ENCODE measurements at regions not wholly inside any gene's neighbourhood (a gene's known extent, or its start where the extent isn't known, plus 50 kb on each side); places are given as distances from the start of the nearest gene placed in this dataset.
"Not testable (repeated sequence)": the region's sequence is repeated elsewhere in the genome, so short reads cannot be mapped to it uniquely, and the experiment has no call there.

DNA sequence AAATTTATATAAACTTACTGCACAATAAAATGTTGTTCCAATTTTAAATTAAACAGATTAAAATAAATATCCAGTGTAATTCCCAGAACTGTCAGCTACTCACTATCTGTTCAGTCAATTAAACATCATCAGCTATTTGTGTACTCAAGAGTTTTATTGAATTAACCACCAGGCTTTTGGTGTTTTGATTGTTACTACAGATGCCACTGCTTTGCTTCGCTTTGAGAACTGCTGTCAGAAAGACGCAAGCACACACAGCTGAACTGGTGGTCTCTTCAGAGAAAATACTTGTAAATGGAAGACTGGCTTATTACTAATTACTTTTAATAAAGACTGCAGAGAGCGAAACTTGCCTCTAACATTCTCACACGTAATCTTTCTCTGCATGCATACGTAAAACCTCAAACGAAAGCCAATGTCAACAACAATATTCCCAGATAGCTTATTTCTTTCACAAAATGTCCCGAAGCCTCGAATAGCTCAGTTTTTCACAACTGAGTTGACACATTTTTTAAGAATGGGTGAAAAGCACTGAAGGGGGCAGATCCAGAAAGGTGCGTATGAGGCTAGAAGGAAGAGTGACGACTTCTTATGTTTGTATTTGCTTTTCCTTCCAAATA lies 259.6 kb upstream of the RPS23 start:
- H3K36me3 ChIP-seq (ENCODE audit: control insufficient read depth in 4 of 4, insufficient read depth in 3 of 4, low read depth in 1 of 4, low read length in 3 of 4) = no peaks in the 10 kb centered on the region
- DNase-seq (ENCODE audit: low spot score) = no peak
- H3K9ac ChIP-seq (ENCODE audit: low read depth in 1 of 2, low read length in 2 of 2) = no peak overlapping the region
- peaks cover 0 to 3% (median 0%) of the 10 kb centered on the region in 4 donors for H3K9me3 ChIP-seq (ENCODE audit: control insufficient read depth in 4 of 4, low read length in 3 of 4)
- H3K4me1 ChIP-seq (ENCODE audit: control insufficient read depth in 4 of 4, insufficient read depth in 4 of 4, low read length in 3 of 4) = peaks cover 0 to 4% (median 0%) of the 10 kb centered on the region in 4 donors
- no peaks in the 10 kb centered on the region for H3K27me3 ChIP-seq (ENCODE audit: control insufficient read depth in 4 of 4, insufficient read depth in 4 of 4, low read length in 3 of 4)
- H3K27ac ChIP-seq (ENCODE audit: low read depth in 1 of 2, low read length in 2 of 2) = no peak overlapping the region
- H3K4me3 ChIP-seq (ENCODE audit: low read depth in 1 of 3, low read length in 3 of 3) = no peak overlapping the region
- 93% methylated on average over 10 of the region's 10 CpGs for WGBS
- TF ChIP-seq YY1 (IDR thresholded peaks at IDR 0.05) (no peak), GABPA (IDR thresholded peaks at IDR 0.05 in 1 of 2, conservative IDR thresholded peaks at IDR 0.05 in 1 of 2) (no peak)
- TF ChIP-seq, protein P1, sequence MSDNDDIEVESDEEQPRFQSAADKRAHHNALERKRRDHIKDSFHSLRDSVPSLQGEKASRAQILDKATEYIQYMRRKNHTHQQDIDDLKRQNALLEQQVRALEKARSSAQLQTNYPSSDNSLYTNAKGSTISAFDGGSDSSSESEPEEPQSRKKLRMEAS (IDR thresholded peaks at IDR 0.05) = no peak
- TF ChIP-seq, protein P2, sequence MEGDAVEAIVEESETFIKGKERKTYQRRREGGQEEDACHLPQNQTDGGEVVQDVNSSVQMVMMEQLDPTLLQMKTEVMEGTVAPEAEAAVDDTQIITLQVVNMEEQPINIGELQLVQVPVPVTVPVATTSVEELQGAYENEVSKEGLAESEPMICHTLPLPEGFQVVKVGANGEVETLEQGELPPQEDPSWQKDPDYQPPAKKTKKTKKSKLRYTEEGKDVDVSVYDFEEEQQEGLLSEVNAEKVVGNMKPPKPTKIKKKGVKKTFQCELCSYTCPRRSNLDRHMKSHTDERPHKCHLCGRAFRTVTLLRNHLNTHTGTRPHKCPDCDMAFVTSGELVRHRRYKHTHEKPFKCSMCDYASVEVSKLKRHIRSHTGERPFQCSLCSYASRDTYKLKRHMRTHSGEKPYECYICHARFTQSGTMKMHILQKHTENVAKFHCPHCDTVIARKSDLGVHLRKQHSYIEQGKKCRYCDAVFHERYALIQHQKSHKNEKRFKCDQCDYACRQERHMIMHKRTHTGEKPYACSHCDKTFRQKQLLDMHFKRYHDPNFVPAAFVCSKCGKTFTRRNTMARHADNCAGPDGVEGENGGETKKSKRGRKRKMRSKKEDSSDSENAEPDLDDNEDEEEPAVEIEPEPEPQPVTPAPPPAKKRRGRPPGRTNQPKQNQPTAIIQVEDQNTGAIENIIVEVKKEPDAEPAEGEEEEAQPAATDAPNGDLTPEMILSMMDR (IDR thresholded peaks at IDR 0.05; ENCODE audit: low read depth, low read length, missing input control) = no peak

DNA sequence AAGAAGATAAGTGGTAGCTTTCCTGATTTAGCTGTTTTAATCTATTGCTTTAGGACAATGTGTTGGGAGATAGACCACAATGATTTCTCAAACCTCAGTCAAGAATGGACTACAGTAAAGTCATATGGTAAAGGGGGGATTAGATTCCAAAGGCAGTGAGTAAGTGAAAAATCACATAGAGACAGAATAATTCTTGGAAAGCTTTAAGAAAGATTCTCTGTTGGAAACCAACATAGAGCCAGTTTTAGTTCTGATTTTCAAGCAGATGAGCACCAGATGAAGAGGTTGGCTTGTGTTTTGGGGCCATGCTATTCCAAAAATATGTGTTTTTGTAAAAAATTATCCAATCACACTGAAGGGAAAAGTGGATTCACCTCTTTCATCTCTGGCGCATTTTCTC lies 256.8 kb upstream of the RPS23 start:
- TF ChIP-seq, protein P1 (IDR thresholded peaks at IDR 0.05) = no peak
- TF ChIP-seq, protein P2 (IDR thresholded peaks at IDR 0.05; ENCODE audit: low read depth, low read length, missing input control) = no peak
- TF ChIP-seq YY1 (IDR thresholded peaks at IDR 0.05) = no peak
- H3K4me3 ChIP-seq (ENCODE audit: low read depth in 1 of 3, low read length in 3 of 3) = no peak overlapping the region
- 72% methylated on average over 1 of the region's 1 CpG for WGBS
- H3K27me3 ChIP-seq (ENCODE audit: control insufficient read depth in 4 of 4, insufficient read depth in 4 of 4, low read length in 3 of 4) = no peaks in the 10 kb centered on the region
- H3K9ac ChIP-seq (ENCODE audit: low read depth in 1 of 2, low read length in 2 of 2) = no peak overlapping the region
- H3K27ac ChIP-seq (ENCODE audit: low read depth in 1 of 2, low read length in 2 of 2) = no peak overlapping the region
- H3K9me3 ChIP-seq (ENCODE audit: control insufficient read depth in 4 of 4, low read length in 3 of 4) = peaks cover 0 to 3% (median 0%) of the 10 kb centered on the region in 4 donors
- no peak for DNase-seq (ENCODE audit: low spot score)
- H3K36me3 ChIP-seq (ENCODE audit: control insufficient read depth in 4 of 4, insufficient read depth in 3 of 4, low read depth in 1 of 4, low read length in 3 of 4) = no peaks in the 10 kb centered on the region
- peaks cover 0 to 4% (median 0%) of the 10 kb centered on the region in 4 donors for H3K4me1 ChIP-seq (ENCODE audit: control insufficient read depth in 4 of 4, insufficient read depth in 4 of 4, low read length in 3 of 4)

DNA sequence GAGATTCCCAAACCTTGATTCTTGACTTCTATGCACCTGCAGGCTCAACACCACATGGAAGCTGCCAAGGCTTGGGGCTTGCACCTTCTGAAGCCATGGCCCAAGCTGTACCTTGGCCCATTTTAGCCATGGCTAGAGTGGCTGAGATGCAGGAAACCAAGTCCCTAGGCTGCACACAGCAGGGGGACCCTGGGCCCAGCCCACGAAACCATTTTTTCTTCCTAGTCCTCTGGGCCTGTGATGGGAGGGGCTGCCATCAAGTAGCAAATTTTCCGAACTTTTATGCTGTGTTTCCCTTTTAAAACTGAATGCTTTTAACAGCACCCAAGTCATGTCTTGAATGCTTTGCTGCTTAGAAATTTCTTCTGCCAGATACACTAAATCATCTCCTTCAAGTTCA lies 253.9 kb upstream of the RPS23 start:
- H3K9me3 ChIP-seq (ENCODE audit: control insufficient read depth in 4 of 4, low read length in 3 of 4); H3K4me1 ChIP-seq (ENCODE audit: control insufficient read depth in 4 of 4, insufficient read depth in 4 of 4, low read length in 3 of 4); H3K27me3 ChIP-seq (ENCODE audit: control insufficient read depth in 4 of 4, insufficient read depth in 4 of 4, low read length in 3 of 4); H3K4me3 ChIP-seq (ENCODE audit: low read depth in 1 of 3, low read length in 3 of 3); H3K9ac ChIP-seq (ENCODE audit: low read depth in 1 of 2, low read length in 2 of 2); H3K36me3 ChIP-seq (ENCODE audit: control insufficient read depth in 4 of 4, insufficient read depth in 3 of 4, low read depth in 1 of 4, low read length in 3 of 4); H3K27ac ChIP-seq (ENCODE audit: low read depth in 1 of 2, low read length in 2 of 2); DNase-seq (ENCODE audit: low spot score): not testable (repeated sequence)
- WGBS = 94% methylated on average over 2 of the region's 2 CpGs

DNA sequence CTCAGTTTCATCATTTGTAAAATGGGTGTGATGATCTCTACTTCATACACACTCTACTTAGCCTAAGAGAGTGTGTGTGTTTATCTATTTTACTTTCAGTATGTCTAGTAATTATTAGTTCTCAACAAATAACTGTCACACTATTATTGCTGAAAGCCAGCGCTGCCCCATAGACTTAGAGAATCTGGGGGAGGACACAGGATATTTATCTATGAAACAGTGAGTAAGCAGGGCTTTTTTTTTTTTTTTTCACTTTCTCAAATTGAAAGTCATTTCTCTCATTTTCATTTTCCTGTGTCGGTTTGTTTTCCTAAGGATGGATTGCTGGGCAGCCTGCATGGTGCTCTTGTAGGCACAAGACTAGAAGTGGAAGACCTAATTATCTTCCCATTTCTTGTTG lies 248.4 kb upstream of the RPS23 start:
- 89% methylated on average over 2 of the region's 2 CpGs for WGBS
- DNase-seq (ENCODE audit: low spot score) = no peak
- Histone ChIP-seq H3K9ac (ENCODE audit: low read depth in 1 of 2, low read length in 2 of 2) (no peak overlapping the region), H3K27me3 (ENCODE audit: control insufficient read depth in 4 of 4, insufficient read depth in 4 of 4, low read length in 3 of 4) (no peaks in the 10 kb centered on the region), H3K36me3 (ENCODE audit: control insufficient read depth in 4 of 4, insufficient read depth in 3 of 4, low read depth in 1 of 4, low read length in 3 of 4) (no peaks in the 10 kb centered on the region), H3K4me3 (ENCODE audit: low read depth in 1 of 3, low read length in 3 of 3) (no peak overlapping the region), H3K9me3 (ENCODE audit: control insufficient read depth in 4 of 4, low read length in 3 of 4) (no peaks in the 10 kb centered on the region), H3K27ac (ENCODE audit: low read depth in 1 of 2, low read length in 2 of 2) (no peak overlapping the region), H3K4me1 (ENCODE audit: control insufficient read depth in 4 of 4, insufficient read depth in 4 of 4, low read length in 3 of 4) (no peaks in the 10 kb centered on the region)
- TF ChIP-seq RAD21 (IDR thresholded peaks at IDR 0.05) (no peak), GABPA (IDR thresholded peaks at IDR 0.05 in 1 of 2, conservative IDR thresholded peaks at IDR 0.05 in 1 of 2) (no peak), JUND (IDR thresholded peaks at IDR 0.05) (no peak), RXRA (IDR thresholded peaks at IDR 0.05) (no peak), EGR1 (IDR thresholded peaks at IDR 0.05; ENCODE audit: low read depth in 2 of 2) (no peak), FOXA2 (IDR thresholded peaks at IDR 0.05) (no peak), FOXA1 (IDR thresholded peaks at IDR 0.05) (no peak), SP1 (IDR thresholded peaks at IDR 0.05) (no peak), TAF1 (conservative IDR thresholded peaks at IDR 0.05) (no peak)
- TF ChIP-seq, protein P3, sequence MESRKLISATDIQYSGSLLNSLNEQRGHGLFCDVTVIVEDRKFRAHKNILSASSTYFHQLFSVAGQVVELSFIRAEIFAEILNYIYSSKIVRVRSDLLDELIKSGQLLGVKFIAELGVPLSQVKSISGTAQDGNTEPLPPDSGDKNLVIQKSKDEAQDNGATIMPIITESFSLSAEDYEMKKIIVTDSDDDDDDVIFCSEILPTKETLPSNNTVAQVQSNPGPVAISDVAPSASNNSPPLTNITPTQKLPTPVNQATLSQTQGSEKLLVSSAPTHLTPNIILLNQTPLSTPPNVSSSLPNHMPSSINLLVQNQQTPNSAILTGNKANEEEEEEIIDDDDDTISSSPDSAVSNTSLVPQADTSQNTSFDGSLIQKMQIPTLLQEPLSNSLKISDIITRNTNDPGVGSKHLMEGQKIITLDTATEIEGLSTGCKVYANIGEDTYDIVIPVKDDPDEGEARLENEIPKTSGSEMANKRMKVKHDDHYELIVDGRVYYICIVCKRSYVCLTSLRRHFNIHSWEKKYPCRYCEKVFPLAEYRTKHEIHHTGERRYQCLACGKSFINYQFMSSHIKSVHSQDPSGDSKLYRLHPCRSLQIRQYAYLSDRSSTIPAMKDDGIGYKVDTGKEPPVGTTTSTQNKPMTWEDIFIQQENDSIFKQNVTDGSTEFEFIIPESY (IDR thresholded peaks at IDR 0.05) = no peak
- TF ChIP-seq, protein P2 (IDR thresholded peaks at IDR 0.05; ENCODE audit: low read depth, low read length, missing input control) = no peak
